H1 (cell line): ENCODE measurements at regions not wholly inside any gene's neighbourhood (a gene's known extent, or its start where the extent isn't known, plus 50 kb on each side); places are given as distances from the start of the nearest gene placed in this dataset.

Source experiments
- ASH2L ChIP-seq: fragments of 200-600, 300-600 bp; sonication (generic); IDR thresholded peaks from one replicate; pipeline ENCODE4 v1.7.1; 2017; ENCODE audit warnings: low read length
- HDAC6 ChIP-seq: IDR thresholded peaks from one replicate; pipeline ENCODE4 v1.7.1; 2012; ENCODE audit warnings: low read depth, mild to moderate bottlenecking, inconsistent platforms, low read length, moderate library complexity
- NANOG ChIP-seq: IDR thresholded peaks from 2 replicates; pipeline ENCODE4 v1.6.1; 2011; ENCODE audit warnings: low read length, low read depth, mild to moderate bottlenecking, inconsistent platforms; ENCODE audit not compliant: insufficient read depth, poor library complexity, severe bottlenecking
- RAD21 ChIP-seq, 2 experiments: IDR thresholded peaks in 1 of 2; conservative IDR thresholded peaks in 1 of 2; 2 replicates each; pipeline ENCODE4 v1.6.1; 2011; ENCODE audit warnings: low read depth in 2 of 2, low read length in 2 of 2, improper control_type of control experiment in 1 of 2, inconsistent platforms in 1 of 2, mild to moderate bottlenecking in 1 of 2, moderate library complexity in 1 of 2
- RXRA ChIP-seq: IDR thresholded peaks from 2 replicates; pipeline ENCODE4 v1.6.1; 2011; ENCODE audit warnings: low read depth, mild to moderate bottlenecking, low read length, moderate library complexity; ENCODE audit not compliant: insufficient read depth
- SIX5 ChIP-seq: IDR thresholded peaks from 2 replicates; pipeline ENCODE4 v1.6.1; 2011; ENCODE audit warnings: mild to moderate bottlenecking, low read depth, low read length
- SP4 ChIP-seq: IDR thresholded peaks from 2 replicates; pipeline ENCODE4 v1.6.1; 2012; ENCODE audit warnings: low read length, inconsistent platforms
- TF ChIP-seq, protein P1 (sequence below), 3 experiments: IDR thresholded peaks; 1 replicate in 2 of 3; 2 replicates in 1 of 3; pipeline versions ENCODE4 v1.5.1 to v1.6.1; 2011; ENCODE audit warnings: low read length in 3 of 3, mild to moderate bottlenecking in 3 of 3, inconsistent platforms in 2 of 3, low read depth in 1 of 3, moderate library complexity in 1 of 3; ENCODE audit not compliant: insufficient read depth in 1 of 3; ENCODE audit errors: control extremely low read depth in 1 of 3

DNA sequence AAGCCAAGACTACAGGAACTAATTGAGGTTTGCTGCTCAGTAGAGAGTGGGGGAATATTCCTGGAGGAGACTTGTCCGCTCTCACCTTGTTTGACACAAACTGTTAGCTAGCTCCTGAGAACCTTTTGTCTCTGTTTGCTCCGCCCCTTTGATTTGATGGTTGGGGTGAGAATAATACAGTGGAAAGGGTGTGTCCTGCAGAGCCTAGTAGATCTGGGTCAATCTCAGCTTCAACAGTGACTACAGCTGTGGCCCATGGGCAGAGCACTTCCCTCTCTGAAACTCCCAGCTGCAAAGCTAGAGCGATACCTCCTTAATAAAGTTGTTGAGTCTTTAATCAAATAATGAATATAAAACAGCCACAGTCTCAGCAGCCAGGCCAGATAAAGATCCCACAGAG, 576.7 kb downstream of the DIAPH3 start (continued):
- TF ChIP-seq, protein P1, sequence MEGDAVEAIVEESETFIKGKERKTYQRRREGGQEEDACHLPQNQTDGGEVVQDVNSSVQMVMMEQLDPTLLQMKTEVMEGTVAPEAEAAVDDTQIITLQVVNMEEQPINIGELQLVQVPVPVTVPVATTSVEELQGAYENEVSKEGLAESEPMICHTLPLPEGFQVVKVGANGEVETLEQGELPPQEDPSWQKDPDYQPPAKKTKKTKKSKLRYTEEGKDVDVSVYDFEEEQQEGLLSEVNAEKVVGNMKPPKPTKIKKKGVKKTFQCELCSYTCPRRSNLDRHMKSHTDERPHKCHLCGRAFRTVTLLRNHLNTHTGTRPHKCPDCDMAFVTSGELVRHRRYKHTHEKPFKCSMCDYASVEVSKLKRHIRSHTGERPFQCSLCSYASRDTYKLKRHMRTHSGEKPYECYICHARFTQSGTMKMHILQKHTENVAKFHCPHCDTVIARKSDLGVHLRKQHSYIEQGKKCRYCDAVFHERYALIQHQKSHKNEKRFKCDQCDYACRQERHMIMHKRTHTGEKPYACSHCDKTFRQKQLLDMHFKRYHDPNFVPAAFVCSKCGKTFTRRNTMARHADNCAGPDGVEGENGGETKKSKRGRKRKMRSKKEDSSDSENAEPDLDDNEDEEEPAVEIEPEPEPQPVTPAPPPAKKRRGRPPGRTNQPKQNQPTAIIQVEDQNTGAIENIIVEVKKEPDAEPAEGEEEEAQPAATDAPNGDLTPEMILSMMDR (IDR thresholded peaks at IDR 0.05; ENCODE audit: control extremely low read depth in 1 of 3, insufficient read depth in 1 of 3, low read depth in 1 of 3, low read length in 3 of 3), result no peak
- TF ChIP-seq RXRA (no peak), RAD21 (IDR thresholded peaks at IDR 0.05 in 1 of 2, conservative IDR thresholded peaks at IDR 0.05 in 1 of 2; ENCODE audit: low read depth in 2 of 2, low read length in 2 of 2) (no peak), ASH2L (no peak), SP4 (no peak), NANOG (no peak), HDAC6 (no peak), SIX5 (no peak)
- TF ChIP-seq, all 59 proteins: peak for 0
